IPS DF 4.7 (cell line): ENCODE measurements at regions not wholly inside any gene's neighbourhood (a gene's known extent, or its start where the extent isn't known, plus 50 kb on each side); places are given as distances from the start of the nearest gene placed in this dataset.

Experiments used
- DNase-seq: peaks from one replicate; pipeline ENCODE4 v3.0.0-alpha.2; 2013; ENCODE audit warnings: low spot score; ENCODE audit errors: extremely low read depth

DNA sequence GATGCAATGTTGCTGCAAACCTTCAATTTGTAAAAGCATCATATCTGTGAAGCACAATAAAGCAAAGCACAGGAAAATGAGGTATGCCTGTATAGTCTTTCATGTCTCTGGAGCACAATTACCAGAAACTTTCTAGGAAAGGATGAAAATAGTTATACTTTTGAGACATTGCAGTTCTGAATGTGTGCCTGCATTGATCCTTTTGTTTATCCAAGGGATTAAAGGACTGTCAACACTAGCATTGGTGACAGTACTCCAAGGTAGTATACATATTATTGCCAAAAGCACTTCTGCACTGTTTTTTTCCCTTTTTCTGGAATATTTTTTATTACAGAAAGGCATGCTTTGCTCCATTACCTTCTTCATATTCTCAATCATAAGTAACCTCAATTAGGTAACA lies 476.0 kb downstream of the GABRG1 start:
- DNase-seq, result no peak

DNA sequence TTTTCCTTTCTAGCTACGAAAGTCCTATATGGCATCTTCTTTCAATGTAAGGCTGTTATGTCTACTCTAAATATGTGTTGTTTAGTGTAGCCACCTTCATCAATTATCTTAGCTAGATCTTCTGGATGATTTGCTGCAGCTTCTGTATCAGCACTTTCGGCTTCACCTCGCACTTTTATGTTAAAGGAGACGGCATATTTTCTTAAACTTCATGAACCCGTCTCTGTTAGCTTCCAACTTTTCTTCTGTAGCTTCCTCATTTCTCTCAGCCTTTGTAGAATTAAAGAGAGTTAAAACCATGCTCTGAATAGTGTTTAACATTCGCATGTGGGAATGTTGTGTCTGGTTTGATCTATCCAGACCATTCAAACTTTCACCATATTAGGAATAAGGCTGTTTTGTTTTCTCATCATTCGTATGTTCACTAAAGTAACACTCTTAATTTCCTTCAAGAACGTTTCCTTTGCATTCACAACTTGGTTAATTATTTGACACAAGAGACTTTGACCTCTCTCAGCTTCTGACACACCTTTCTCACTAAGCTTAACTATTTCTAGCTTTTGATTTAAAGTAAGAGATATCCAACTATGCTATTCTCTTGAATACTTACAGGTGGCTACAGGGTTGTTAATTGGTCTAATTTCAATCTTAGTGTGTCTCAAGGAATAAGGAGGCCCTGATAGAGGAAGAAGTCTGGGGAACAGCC lies 476.8 kb downstream of the GABRG1 start:
- no peak for DNase-seq

DNA sequence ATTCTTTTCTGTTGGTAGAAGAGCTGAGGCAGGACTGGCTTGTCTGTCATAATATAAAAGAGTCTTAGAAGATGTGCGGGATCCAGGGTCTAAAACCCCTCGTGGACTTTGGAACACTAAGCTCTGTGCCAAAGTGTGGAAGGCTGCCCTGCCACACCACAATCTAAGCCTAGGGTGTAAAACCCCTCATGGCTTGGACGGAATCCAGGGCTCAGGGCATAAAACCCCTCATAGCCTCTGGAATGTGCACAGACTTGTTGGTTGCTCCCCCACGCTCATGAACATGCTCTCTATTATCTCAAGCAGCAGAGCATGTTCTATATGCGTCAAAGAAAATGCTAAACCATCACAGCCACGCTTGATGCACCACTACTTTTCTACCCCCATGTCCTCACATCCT lies 483.6 kb downstream of the GABRG1 start:
- DNase-seq, result no peak

DNA sequence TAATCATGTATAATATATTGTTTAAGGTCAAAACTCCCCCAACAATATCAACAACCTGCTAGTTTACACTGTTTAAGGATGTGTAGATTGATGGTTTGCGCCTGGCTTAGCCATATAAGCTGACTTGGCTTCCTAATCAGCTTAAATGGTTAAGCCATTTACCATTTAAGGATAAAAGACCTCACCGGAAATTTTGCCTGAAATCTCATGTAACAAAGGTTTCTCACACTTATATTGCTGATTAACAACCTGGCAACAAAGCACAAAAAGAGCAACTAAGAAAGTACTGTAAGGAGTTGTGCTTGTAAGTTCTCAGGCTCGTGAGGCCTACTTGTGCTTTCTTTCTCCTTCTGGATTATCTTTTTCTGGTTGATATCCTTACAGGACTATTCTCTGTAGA lies 485.2 kb downstream of the GABRG1 start:
- DNase-seq, result no peak

DNA sequence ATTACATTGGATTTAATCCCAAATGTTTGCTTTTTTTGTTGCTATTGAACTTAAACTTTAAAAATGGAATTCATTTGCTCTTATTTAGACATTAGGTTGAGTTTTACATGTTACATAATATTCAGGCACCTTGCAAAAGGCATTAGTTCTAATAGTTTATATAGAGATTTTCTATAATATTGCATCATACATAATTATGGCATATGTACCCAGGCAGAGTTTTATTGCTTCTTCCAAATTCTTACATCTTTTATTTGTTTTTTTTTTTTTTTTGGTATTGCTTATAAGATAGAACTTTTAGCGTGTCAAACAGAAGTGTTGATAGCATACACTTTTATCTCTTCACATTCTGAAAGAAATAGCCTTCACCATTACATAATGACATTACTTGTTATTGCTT lies 487.7 kb downstream of the GABRG1 start:
- DNase-seq, result no peak

DNA sequence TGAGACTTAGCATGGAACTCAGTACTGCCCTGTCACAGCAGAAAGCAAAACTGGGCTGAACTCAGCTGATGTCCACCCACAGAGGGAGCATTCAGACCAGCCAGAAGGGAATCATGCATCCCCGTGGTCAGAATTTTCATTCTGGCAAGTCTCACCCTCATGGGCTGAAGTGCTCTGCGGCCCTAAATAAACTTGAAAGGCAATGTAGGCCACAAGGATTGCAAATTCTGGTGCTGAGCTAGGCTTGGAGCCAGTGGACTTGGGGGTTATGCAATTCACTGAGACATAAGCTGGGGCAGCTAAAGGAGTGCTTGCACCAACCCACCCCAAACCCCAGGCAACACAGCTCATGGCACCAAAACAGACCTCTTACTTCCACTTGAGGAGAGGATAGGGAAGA lies 494.1 kb downstream of the GABRG1 start:
- no peak for DNase-seq

DNA sequence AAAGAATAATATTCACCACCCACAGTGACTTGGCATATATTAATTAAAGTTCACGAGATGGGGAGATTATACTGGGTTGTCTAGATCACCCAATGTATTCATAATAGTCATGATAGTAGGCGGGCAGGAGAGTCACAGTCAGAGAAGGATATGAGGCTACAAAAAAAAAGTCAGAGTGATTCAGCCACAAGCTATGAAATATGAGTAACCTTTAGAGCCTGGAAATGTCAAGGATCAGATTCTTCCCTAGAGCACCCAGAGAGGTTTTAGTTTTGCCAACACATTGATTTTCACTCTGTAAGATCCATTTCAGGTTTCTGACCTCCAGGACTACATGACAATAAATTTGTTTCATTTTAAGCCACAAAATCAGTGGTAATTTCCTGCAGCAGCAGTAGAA lies 501.9 kb downstream of the GABRG1 start:
- DNase-seq, result no peak

DNA sequence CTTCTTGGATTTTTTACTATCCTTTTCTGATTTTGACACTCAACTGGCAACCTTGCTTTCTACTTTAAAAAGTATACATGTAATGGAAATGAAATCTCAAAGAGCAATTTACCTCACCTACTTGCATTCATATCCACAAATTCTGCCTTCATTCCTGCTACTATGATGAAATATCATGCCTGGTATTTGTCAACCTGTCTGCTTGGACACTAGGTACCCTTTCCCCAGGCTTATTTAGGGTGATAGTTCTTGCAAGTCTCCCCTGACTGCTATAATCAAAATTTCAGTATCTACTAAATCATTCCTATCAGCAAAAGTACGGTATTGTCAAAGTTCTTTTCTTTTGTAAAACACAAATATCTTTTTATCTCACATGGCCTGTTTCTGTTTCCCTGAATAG lies 503.0 kb downstream of the GABRG1 start:
- DNase-seq, result no peak

DNA sequence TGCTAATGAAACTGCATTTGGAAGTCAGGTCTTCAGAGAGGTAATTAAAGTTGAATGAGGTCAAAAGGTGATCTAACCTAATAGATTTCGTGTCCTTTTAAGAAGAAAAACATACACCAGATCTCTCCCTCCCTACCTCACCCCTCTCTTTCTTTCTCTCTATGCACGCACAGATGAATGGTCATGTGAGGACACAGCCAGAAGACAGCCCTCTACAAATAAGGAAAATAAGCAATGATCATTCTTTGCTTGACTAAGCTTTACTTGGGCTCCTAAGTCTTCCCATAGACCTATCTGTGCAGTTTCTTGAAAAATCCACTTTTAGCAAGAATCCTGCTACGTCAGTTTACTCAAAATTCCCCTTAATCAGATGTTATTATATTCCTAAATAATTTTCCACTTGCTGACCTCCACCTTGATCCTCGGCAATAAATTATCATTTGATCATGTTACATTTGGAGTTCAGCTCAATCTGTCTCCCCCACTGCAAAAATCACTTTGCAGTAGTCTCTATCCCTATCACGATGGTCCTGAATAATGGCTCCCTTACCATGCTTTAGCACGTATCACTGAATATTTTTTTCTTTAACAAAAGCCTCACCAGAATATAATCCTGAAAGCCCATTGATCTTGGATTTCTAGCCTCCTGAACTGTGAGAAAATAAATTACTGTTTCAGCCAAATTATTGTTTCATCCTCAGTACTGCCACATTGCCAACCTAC lies 527.3 kb downstream of the GABRG1 start:
- DNase-seq, result no peak

DNA sequence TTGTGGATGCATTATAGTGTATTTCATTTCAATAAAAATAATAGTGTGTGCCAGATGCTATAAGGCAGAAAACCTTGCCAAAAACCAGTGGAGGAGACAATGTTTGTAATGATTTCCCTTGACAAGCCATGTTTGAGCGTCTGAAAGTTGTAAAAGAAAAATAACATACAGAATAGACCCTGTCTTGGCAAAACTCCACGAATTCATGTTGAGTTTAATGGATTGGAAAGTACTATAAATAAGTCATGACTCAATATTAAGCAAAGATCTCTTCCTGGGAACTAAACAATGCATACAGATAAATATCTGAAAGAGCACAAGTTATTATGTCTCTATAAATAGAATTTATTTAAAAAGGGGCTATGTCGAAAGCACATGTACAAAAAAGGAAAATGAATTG lies 543.5 kb downstream of the GABRG1 start:
- no peak for DNase-seq

DNA sequence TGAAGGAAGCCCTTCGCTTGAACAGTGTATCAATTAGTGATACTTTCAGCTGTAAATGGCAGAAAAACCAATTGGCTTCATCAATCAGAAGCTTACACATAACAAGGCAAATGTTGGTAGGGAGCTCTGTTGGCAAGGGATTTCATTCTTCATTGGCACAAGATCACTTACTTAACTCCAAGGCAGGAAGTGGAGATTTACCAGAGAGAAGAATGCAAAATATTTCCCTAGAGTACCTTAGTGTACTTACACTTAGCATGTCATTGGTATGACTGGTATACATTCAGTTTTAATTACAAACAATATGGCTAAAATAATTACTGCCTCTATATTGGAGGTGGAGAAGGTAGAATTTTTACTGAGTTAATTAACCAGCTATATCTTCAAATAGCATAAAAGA lies 545.0 kb downstream of the GABRG1 start:
- DNase-seq, result no peak

DNA sequence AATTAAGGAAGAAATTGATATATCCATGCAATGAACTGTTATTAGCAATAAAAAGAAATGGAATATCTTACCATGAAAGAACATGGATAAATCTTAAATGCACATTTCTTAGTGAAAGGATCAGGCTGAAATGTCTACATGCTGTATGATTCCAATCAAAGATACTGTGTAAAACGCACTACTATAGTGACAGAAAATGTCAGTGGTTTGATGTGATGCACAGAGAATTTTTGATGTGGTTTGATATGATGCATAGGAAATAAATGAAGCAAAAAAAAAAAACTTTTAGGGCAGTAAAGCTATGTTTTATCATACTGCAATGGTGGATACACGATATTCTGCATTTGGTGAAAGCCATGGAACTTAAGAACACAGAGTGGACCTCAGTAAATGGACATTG lies 547.6 kb downstream of the GABRG1 start:
- DNase-seq, result no peak

DNA sequence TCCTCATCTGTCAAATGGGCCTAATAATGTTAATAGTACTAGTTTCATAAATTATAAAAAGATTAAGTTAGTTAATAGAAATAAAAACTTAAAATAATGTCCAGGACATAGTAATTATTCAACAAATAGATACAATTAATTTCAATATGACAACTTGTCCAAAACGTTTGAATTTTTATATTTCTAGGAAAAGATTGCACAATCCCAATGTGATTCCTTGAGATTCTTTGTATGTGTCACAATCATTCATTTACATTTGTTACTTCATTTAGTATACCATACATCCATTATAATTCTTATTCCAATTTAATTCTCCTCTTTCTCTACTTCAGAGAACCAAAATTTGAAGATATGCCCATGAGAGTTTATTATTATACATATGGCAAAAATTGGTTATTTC lies 554.2 kb downstream of the GABRG1 start:
- DNase-seq, result no peak

DNA sequence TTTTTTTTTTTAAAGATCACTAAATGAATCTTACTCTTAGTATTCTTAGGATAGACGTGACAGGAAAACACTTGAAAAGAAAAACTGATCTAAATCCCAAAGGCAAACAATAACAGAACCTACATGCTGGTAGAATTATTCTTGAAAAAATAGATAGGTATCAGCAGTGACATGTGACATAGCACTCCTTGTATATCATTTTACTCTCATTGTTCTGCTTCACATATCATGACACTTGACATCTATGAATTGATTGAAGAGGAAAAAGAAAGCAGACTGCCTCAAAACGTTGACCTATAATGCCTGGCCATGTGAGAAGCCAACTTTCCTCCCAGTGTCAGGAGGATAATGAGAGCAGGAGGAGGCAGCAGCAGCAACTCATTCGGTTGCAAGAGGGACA lies 555.2 kb downstream of the GABRG1 start:
- no peak for DNase-seq

DNA sequence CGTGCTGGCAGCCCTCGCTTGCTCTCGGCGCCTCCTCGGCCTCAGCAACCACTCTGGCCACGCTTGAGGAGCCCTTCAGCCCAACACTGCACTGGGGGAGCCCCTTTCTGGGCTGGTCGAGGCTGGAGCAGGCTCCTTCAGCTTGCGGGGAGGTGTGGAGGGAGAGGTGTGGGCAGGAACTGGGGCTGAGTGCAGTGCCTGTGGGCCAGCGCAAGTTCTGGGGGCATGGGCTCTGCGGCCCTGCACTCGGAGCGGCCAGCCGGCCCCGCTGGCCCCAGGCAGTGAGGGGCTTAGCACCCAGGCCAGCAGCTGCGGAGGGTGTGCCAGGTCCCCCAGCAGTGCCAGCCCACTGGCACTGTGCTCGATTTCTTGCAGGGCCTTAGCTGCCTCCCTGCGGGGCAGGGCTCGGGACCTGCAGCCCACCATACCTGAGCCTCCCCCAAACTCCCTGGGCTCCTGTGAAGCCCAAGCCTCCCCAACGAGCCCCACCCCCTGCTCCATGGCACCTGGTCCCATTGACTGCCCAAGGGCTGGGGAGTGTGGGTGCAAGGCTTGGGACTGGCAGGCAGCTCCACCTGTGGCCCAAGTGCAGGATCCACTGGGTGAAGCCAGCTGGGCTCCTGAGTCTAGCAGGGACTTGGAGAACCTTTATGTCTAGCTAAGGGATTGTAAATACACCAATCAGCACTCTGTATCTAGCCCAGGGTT lies 556.8 kb downstream of the GABRG1 start:
- no peak for DNase-seq

DNA sequence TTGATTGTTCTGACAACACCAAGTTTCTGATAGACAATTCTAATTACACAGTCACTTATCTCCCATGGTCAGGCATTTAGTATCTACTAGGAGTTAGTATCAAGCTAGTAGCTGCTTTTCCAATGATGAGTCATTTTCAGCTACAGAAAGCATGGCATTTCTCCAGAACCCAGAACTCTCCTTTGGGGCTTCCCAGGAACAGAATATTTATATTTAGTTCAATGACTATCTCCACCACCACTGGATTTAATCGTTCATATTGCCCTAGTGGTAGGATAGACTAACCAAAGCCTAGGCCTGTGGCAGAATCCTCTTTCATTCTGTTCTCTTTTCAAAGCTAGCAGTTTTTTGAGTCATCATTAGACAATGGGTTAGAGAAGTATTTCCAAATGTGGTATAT lies 569.4 kb downstream of the GABRG1 start:
- no peak for DNase-seq

DNA sequence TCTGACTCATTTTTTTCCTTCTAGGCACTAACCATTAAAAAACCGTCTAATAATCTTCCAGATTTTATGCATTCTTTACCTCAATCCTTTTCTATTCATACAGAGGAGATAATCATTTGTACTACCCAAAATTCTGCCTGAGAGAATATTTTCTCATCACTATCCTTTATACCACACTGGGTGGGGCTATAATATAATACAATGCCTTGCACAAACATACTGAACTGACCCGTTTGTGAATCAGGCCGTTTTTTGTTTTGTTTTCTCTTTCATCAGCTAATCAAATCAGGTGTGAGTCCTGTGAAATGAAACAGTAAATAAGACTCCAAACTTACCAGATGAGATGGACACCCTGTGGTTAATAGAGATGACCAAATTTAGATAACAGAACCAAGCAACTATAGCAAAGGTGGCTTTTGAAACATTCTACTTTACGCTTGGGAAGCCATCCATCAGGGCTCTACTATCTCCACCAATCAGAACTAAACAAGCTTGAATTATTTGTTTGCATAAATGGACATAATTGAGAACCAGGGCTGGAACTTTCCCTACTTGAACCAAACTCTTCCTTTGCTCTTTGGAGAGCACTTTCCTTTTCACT lies 573.0 kb downstream of the GABRG1 start:
- no peak for DNase-seq

DNA sequence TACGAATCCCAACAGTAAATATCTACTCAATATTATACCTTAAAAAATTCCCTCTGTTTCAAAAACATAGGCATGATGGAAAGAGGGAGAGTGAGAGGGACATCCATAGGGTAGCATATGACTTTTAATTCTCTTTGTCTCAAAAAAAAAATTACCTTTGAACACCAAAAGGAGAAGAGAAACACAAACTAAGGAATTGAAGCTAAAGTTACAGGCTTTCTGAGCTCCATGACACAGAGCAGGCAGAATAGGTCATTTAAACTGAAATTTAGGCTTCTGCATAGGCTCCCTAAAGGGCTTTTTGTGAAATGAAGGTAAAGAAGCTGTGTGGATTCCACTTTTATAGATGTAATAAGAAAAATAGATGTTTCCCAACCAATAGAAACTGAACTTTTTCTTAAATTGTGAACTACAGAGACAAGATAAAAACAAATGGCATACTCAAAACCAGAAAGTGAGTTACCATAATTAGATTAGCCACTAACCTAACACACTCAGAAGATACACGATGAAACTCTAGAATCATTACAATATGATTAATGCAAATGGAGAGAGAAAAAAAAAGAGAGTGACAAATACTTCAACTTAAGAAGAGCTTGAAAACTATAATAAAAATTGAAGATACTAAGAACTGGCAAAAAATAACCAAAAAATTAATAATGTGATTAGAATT lies 584.6 kb downstream of the GABRG1 start:
- DNase-seq, result no peak

DNA sequence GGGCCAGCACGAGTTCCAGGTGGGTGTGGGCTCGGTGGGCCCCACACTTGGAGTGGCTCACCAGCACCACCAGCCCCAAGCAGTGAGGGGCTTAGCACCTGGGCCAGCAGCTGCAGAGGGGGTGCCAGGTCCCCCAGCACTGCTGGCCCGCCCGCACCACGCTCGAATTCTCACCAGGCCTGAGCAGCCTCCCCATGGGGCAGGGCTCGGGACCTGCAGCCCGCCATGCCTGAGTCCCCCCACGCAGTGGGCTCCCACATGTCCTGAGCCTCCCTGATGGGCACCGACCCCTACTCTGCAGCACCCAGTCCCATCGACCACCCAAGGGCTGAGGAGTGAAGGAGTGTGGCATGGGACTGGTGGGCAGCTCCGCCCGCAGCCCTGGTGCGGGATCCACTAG lies 593.4 kb downstream of the GABRG1 start:
- DNase-seq, result no peak

DNA sequence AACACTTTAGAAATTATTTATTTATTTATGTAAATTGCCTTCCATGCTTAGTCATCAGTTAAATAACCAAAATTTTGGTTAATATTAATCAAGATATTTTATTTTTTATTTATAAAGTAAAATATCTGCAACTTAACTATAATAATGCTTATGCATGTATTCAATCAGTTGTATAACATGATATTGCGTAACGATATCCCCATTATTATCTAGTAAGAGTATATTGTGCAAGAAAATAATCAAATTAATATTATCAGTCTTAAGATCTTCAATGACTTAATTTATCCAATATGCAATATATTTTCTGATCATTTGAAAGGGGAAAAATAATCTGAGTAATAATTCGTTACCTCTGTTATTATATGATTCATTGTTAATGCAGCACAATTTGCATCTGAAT lies 596.7 kb downstream of the GABRG1 start:
- no peak for DNase-seq

DNA sequence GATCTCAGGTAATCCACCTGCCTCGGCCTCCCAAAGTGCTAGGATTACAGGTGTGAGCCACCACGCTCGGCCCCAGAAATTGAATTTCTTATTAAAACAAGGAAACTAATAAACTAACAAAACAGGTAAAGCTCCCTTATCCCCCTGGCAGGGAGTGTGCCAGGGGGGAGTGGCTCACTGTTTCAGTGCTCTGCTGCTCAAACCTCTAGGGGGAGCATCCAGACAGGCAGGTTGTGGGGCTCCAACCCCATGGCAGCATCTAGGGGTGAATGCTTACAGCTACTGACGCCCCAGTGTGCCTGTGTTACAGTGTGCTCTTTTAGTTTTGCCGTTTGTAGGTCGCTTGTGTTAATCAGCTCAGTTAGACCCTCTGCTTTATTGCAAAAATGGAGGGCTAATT lies 605.0 kb downstream of the GABRG1 start:
- no peak for DNase-seq

DNA sequence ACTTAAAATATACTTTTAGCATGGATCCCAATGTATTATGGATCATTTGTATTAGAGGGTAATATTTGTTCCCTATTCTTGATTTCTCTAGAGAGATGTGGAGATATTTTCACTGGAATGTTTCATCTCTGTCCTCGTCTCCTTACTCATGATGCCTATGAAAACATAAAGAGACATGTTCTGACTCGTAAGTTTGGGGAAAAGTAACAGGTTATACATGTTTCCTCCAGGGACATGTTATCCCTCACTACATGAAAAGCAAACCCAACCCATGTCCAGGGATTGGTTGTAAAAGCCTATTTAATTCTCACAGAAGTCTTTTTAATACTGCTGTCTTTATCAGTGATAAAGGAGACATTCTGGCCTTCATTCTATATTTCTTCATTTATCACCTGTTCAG lies 621.4 kb downstream of the GABRG1 start:
- DNase-seq, result no peak
